Ishikawa (cell line): ENCODE measurements at regions not wholly inside any gene's neighbourhood (a gene's known extent, or its start where the extent isn't known, plus 50 kb on each side); places are given as distances from the start of the nearest gene placed in this dataset.

Experiments
- CEBPB ChIP-seq: IDR thresholded peaks from 2 replicates; pipeline ENCODE4 v1.6.1; 2012
- CREB1 ChIP-seq: IDR thresholded peaks from 2 replicates; pipeline ENCODE4 v1.6.1; 2012; ENCODE audit warnings: low read depth
- EGR1 ChIP-seq: IDR thresholded peaks from 2 replicates; pipeline ENCODE4 v1.6.1; 2012
- EP300 ChIP-seq: IDR thresholded peaks from 2 replicates; pipeline ENCODE4 v1.6.1; 2012; ENCODE audit warnings: borderline replicate concordance
- FOXM1 ChIP-seq: IDR thresholded peaks from 2 replicates; pipeline ENCODE4 v1.6.1; 2012; ENCODE audit warnings: low read depth, borderline replicate concordance
- MAX ChIP-seq: IDR thresholded peaks from 2 replicates; pipeline ENCODE4 v1.6.1; 2012
- NFIC ChIP-seq: IDR thresholded peaks from 2 replicates; pipeline ENCODE4 v1.6.1; 2012
- RAD21 ChIP-seq: IDR thresholded peaks from 2 replicates; pipeline ENCODE4 v1.6.1; 2012; ENCODE audit warnings: low read depth
- REST ChIP-seq: IDR thresholded peaks from 2 replicates; pipeline ENCODE4 v1.6.1; 2012; ENCODE audit warnings: low read depth, mild to moderate bottlenecking
- TAF1 ChIP-seq: IDR thresholded peaks from 2 replicates; pipeline ENCODE4 v1.6.1; 2012; ENCODE audit warnings: low read depth, mild to moderate bottlenecking
- TCF12 ChIP-seq: IDR thresholded peaks from 2 replicates; pipeline ENCODE4 v1.6.1; 2012; ENCODE audit warnings: low read depth
- TEAD4 ChIP-seq: IDR thresholded peaks from 2 replicates; pipeline ENCODE4 v1.6.1; 2012
- USF1 ChIP-seq: IDR thresholded peaks from 2 replicates; pipeline ENCODE4 v1.6.1; 2012
- YY1 ChIP-seq: IDR thresholded peaks from 2 replicates; pipeline ENCODE4 v1.6.1; 2012; ENCODE audit warnings: low read depth
- ZBTB7A ChIP-seq: IDR thresholded peaks from 2 replicates; pipeline ENCODE4 v1.6.1; 2012; ENCODE audit warnings: low read depth

GRCh38 chr1:30250338-30250983, 472.9 kb downstream of the MATN1 start:
- no peak for TF ChIP-seq USF1
- no peak for TF ChIP-seq CEBPB
- TF ChIP-seq RAD21, result no peak
- no peak for TF ChIP-seq FOXM1
- TF ChIP-seq NFIC, result no peak

GRCh38 chr1:30249446-30250337, 473.7 kb downstream of the MATN1 start:
- TF ChIP-seq TAF1 (no peak), MAX (no peak), NFIC (no peak), EGR1 (no peak)

- TF ChIP-seq EP300, result no peak
- TF ChIP-seq NFIC, result no peak
- TF ChIP-seq USF1, result no peak
- no peak for TF ChIP-seq EGR1
- TF ChIP-seq FOXM1, result no peak
- no peak for TF ChIP-seq CREB1
- TF ChIP-seq TAF1, result no peak
- no peak for TF ChIP-seq TEAD4
- no peak for TF ChIP-seq TCF12
- TF ChIP-seq REST, result no peak
- no peak for TF ChIP-seq CEBPB
- no peak for TF ChIP-seq MAX
- TF ChIP-seq YY1, result no peak
- TF ChIP-seq RAD21, result no peak
- TF ChIP-seq ZBTB7A, result no peak
These were observed 474.6 kb downstream of the MATN1 start for GRCh38 chr1:30248774-30249173.

- TF ChIP-seq CREB1 (no peak), CEBPB (no peak), ZBTB7A (no peak), RAD21 (no peak), TCF12 (no peak), EP300 (no peak), FOXM1 (no peak), NFIC (no peak), TEAD4 (no peak), USF1 (no peak), TAF1 (no peak), REST (no peak), MAX (no peak), EGR1 (no peak), YY1 (no peak)
These were observed 475.0 kb downstream of the MATN1 start for GRCh38 chr1:30248373-30248772.

GRCh38 chr1:30244801-30245200, 478.6 kb downstream of the MATN1 start:
- TF ChIP-seq ZBTB7A (no peak), TAF1 (no peak), YY1 (no peak), CREB1 (no peak), NFIC (no peak), EGR1 (no peak), MAX (no peak), RAD21 (no peak), TEAD4 (no peak), TCF12 (no peak), EP300 (no peak), USF1 (no peak), REST (no peak), CEBPB (no peak), FOXM1 (no peak)
